Cardiac fibroblast (primary cell): ENCODE measurements at regions not wholly inside any gene's neighbourhood (a gene's known extent, or its start where the extent isn't known, plus 50 kb on each side); places are given as distances from the start of the nearest gene placed in this dataset.
A peak's percentile ranks its signal among the peaks of the same experiment; 100 is the strongest.

Experiments used
- DNase-seq, 2 donors: peaks; one replicate each; pipeline versions ENCODE4 v3.0.0 to v3.0.0-alpha.2; 2010; ENCODE audit warnings: low read depth in 2 of 2
- H3K4me3 ChIP-seq, 2 donors: replicated peaks in 1 of 2; 1 replicate in 1 of 2; 2 replicates in 1 of 2; pipeline ENCODE4 v1.5.1; 2011; ENCODE audit warnings: low read depth in 2 of 2, low read length in 2 of 2, mild to moderate bottlenecking in 2 of 2, moderate library complexity in 1 of 2
- CTCF ChIP-seq: IDR thresholded peaks from one replicate; pipeline ENCODE4 v1.5.1; 2011; ENCODE audit warnings: low read depth, mild to moderate bottlenecking, low read length, inconsistent platforms

- no peak for TF ChIP-seq CTCF
- DNase-seq: no peak
- H3K4me3 ChIP-seq: no peak overlapping the region
These were observed 135.4 kb upstream of the SGCD start for GRCh38 chr5:156191547-156191946.

DNA sequence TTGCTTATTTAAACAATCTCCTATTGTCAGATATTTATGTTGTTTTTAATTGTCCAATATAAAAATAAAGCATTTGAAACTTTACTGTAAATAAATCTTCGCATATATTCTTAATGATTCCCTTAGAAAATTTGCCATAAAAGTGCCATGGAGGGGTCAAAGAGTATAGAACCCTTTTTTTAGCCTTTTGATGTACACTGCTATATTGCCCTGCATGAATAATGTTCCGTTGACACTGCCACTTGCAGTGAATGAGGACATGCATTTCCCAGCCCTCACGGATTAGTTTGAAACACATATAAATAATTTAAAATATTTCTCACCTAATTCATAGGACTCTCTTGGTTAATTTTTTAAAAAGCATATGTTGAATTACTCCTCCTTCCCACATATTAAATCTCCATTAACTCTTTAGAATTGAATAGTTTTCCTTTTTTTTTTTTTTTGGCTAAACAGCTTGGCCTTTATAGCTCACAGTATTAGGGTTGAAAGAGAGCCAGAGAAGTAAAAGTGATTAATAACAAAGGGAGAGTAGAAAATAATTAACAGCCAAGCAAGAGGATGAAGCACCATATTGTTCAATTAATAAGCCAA is 129.8 kb upstream of the SGCD start:
- DNase-seq: no peak
- no peak overlapping the region for H3K4me3 ChIP-seq
- no peak for TF ChIP-seq CTCF

- no peak overlapping the region for H3K4me3 ChIP-seq
- no peak for DNase-seq
- TF ChIP-seq CTCF: no peak
These were observed 127.9 kb upstream of the SGCD start for GRCh38 chr5:156199045-156199444.

DNA sequence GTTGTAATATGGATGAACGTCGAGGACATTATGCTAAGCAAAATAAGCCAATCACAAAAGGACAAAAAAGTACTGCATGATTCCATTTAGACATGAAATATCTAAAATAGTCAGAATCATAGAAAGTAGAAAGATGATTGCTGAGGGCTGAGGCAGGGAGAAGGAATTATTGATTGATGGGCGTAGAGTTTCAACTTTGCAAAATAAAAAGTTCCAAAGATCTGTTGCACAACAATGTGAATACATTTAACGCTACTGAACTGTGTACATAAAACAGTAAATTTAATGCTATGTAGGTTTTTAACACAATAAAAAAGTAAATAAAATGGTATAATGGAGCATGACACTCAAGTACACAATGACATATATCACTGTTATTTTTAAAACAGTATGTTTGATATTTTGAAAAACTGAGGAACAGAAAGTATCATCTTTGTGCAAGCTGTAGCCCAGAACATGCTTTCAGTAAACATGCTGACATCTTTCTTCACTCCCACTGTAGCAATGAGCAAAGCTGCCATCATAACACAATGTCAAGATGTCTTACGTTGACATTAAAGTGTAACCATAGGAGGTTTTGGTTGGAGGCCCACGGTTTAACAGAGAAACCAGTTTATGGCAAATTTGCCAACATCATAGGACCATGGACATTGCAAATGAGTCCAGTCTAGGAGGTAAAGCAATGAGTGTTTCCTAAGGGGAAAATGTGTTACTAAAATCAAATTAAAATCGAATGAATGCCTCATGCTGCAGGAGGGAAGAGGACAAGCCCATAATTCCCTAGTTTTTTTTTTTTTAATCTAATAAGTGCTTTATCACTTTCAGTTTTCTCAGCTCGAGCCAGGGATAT is 125.8 kb upstream of the SGCD start:
- TF ChIP-seq CTCF: no peak
- DNase-seq: no peak

DNA sequence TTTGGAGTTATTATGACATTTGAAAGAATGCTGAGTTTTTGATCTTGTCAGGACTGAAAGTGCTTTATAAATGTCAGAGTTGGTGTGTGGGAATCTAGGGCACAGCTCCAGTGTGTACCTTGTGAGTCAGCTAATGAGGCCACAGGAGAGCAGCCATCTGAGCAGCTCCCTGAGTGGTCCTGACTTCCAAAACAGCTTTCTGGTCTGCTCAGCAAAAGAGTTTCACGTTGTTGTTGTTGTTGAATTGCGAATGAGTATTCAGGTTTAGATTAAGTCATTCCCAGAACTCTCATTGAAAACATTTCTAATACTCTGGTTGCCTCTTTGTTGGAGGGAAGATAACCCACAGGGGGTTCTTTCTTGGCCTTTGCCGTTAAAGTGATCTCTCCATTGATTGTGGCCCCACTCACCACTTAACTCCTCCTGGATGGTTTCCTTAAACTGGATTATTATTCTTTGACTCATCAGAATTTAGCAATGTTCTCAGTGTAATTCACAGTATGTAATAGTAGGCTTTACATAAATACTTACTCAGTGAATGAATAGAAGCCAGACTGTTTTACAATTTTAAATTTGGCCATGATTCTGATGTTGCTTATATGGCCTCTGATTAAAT is 125.1 kb upstream of the SGCD start:
- TF ChIP-seq CTCF: no peak
- no peak overlapping the region for H3K4me3 ChIP-seq

More for the DNA sequence above, 125.8 kb upstream of the SGCD start:
- H3K4me3 ChIP-seq: no peak overlapping the region

DNA sequence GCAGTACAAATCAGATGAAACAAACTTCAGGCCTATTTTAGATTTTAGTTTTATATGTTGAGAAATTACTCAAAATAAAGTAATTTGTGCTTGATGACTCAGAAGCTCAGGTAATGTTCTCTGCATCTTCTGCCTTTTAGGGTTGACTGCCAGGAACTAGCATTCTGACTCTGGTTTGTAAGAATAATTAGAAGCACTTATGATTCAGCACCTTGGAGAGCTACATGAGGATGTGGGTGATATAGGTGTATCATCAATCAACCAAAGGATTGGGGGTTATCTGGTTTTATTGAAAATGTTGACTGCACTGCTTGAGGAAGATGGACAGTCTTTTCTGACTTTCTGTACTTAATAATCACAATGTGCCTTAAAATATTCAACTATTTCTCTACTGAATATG is 118.7 kb upstream of the SGCD start:
- peak in 1 of 2 donors; percentile 2 for DNase-seq
- H3K4me3 ChIP-seq: no peak overlapping the region
- no peak for TF ChIP-seq CTCF

More for the DNA sequence above, 125.1 kb upstream of the SGCD start:
- peak; percentile 24 to 43 for DNase-seq
